ENCODE measurements at regions not wholly inside any gene's neighbourhood (a gene's known extent, or its start where the extent isn't known, plus 50 kb on each side); places are given as distances from the start of the nearest gene placed in this dataset.

GRCh38 chr3:113055961-113056360 is 65.2 kb downstream of the GTPBP8 start:
- H3K36me3 ChIP-seq (ENCODE audit: control insufficient read depth in 2 of 3, insufficient read depth in 3 of 3, low read length in 3 of 3) = no peaks in the 10 kb centered on the region
- TF ChIP-seq CTCF (IDR thresholded peaks at IDR 0.05; ENCODE audit: borderline replicate concordance, extremely low read depth, insufficient read depth) = no peak
- no peak overlapping the region for H3K4me3 ChIP-seq (ENCODE audit: low read length in 3 of 3)
- no peak overlapping the region for H3K9ac ChIP-seq (ENCODE audit: low read length in 3 of 3)
- no peak overlapping the region for H3K27ac ChIP-seq (ENCODE audit: low read depth in 2 of 2, low read length in 2 of 2)
- FAIRE-seq (no peak), DNase-seq (no peak)
- H3K27me3 ChIP-seq (ENCODE audit: control insufficient read depth, insufficient read depth, low read length) = no peaks in the 10 kb centered on the region
- no peaks in the 10 kb centered on the region for H3K9me3 ChIP-seq (ENCODE audit: control insufficient read depth in 2 of 3, insufficient read depth in 1 of 3, low read length in 3 of 3)
- H3K4me1 ChIP-seq (ENCODE audit: control insufficient read depth in 2 of 3, insufficient read depth in 2 of 3, low read depth in 1 of 3, low read length in 3 of 3) = peaks cover 0 to 3% (median 0%) of the 10 kb centered on the region in 3 donors
- intact Hi-C loops (cut with DNase I) = loop anchor here (5.0 kb wide), 1 partner anchor 231 kb away; no protein-coding TSS in a partner anchor

GRCh38 chr3:113057117-113057516 is 66.3 kb downstream of the GTPBP8 start:
- intact Hi-C loops (cut with DNase I) = loop anchor here (5.0 kb wide), 1 partner anchor 230 kb away; no protein-coding TSS in a partner anchor
- Histone ChIP-seq H3K4me3 (ENCODE audit: low read length in 3 of 3) (no peak overlapping the region), H3K36me3 (ENCODE audit: control insufficient read depth in 2 of 3, insufficient read depth in 3 of 3, low read length in 3 of 3) (no peaks in the 10 kb centered on the region), H3K9ac (ENCODE audit: low read length in 3 of 3) (no peak overlapping the region), H3K27me3 (ENCODE audit: control insufficient read depth, insufficient read depth, low read length) (no peaks in the 10 kb centered on the region), H3K27ac (ENCODE audit: low read depth in 2 of 2, low read length in 2 of 2) (no peak overlapping the region), H3K9me3 (ENCODE audit: control insufficient read depth in 2 of 3, insufficient read depth in 1 of 3, low read length in 3 of 3) (no peaks in the 10 kb centered on the region), H3K4me1 (ENCODE audit: control insufficient read depth in 2 of 3, insufficient read depth in 2 of 3, low read depth in 1 of 3, low read length in 3 of 3) (no peaks in the 10 kb centered on the region)
- FAIRE-seq (no peak), DNase-seq (no peak)
- TF ChIP-seq CTCF (IDR thresholded peaks at IDR 0.05; ENCODE audit: borderline replicate concordance, extremely low read depth, insufficient read depth) = no peak

GRCh38 chr3:113058188-113058587 is 67.4 kb downstream of the GTPBP8 start:
- Histone ChIP-seq H3K4me3 (ENCODE audit: low read length in 3 of 3) (no peak overlapping the region), H3K4me1 (ENCODE audit: control insufficient read depth in 2 of 3, insufficient read depth in 2 of 3, low read depth in 1 of 3, low read length in 3 of 3) (no peaks in the 10 kb centered on the region), H3K9ac (ENCODE audit: low read length in 3 of 3) (no peak overlapping the region), H3K27ac (ENCODE audit: low read depth in 2 of 2, low read length in 2 of 2) (no peak overlapping the region), H3K36me3 (ENCODE audit: control insufficient read depth in 2 of 3, insufficient read depth in 3 of 3, low read length in 3 of 3) (no peaks in the 10 kb centered on the region), H3K9me3 (ENCODE audit: control insufficient read depth in 2 of 3, insufficient read depth in 1 of 3, low read length in 3 of 3) (no peaks in the 10 kb centered on the region), H3K27me3 (ENCODE audit: control insufficient read depth, insufficient read depth, low read length) (no peaks in the 10 kb centered on the region)
- TF ChIP-seq CTCF (IDR thresholded peaks at IDR 0.05; ENCODE audit: borderline replicate concordance, extremely low read depth, insufficient read depth) = no peak
- intact Hi-C loops (cut with DNase I) = loop anchor here (5.0 kb wide), 1 partner anchor 229 kb away; no protein-coding TSS in a partner anchor
- FAIRE-seq (no peak), DNase-seq (no peak)

GRCh38 chr3:113062705-113063104 is 71.9 kb downstream of the GTPBP8 start:
- no peak for DNase-seq
- Histone ChIP-seq H3K4me3 (ENCODE audit: low read length in 3 of 3) (no peak overlapping the region), H3K9me3 (ENCODE audit: control insufficient read depth in 2 of 3, insufficient read depth in 1 of 3, low read length in 3 of 3) (no peaks in the 10 kb centered on the region), H3K36me3 (ENCODE audit: control insufficient read depth in 2 of 3, insufficient read depth in 3 of 3, low read length in 3 of 3) (no peaks in the 10 kb centered on the region), H3K27ac (ENCODE audit: low read depth in 2 of 2, low read length in 2 of 2) (no peak overlapping the region), H3K27me3 (ENCODE audit: control insufficient read depth, insufficient read depth, low read length) (no peaks in the 10 kb centered on the region), H3K9ac (ENCODE audit: low read length in 3 of 3) (no peak overlapping the region), H3K4me1 (ENCODE audit: control insufficient read depth in 2 of 3, insufficient read depth in 2 of 3, low read depth in 1 of 3, low read length in 3 of 3) (no peaks in the 10 kb centered on the region)
- no peak for TF ChIP-seq CTCF (IDR thresholded peaks at IDR 0.05; ENCODE audit: borderline replicate concordance, extremely low read depth, insufficient read depth)
- intact Hi-C loops (cut with DNase I) = no loop called here
- FAIRE-seq = no peak
